Bronchial epithelial cell (primary cell): ENCODE measurements at regions not wholly inside any gene's neighbourhood (a gene's known extent, or its start where the extent isn't known, plus 50 kb on each side); places are given as distances from the start of the nearest gene placed in this dataset.

Source experiments
- DNase-seq: peaks from one replicate; pipeline ENCODE4 v3.0.0-alpha.2; 2010; ENCODE audit warnings: low read depth
- FAIRE-seq: peaks from 2 replicates; lab custom pipeline; 2011; peaks lifted over from hg19 to GRCh38; lab: Jason Lieb, UNC
- H3K27me3 ChIP-seq: 2 replicates; pipeline ENCODE4 v1.5.1; 2011; ENCODE audit warnings: low read length; ENCODE audit not compliant: control insufficient read depth, insufficient read depth
- H3K36me3 ChIP-seq: 2 replicates; pipeline ENCODE4 v1.5.1; 2011; ENCODE audit warnings: low read length; ENCODE audit not compliant: control insufficient read depth, insufficient read depth
- H3K4me3 ChIP-seq: 2 replicates; pipeline ENCODE4 v1.5.1; 2011; ENCODE audit warnings: mild to moderate bottlenecking, low read depth, low read length, control low read depth
- CTCF ChIP-seq: IDR thresholded peaks from 2 replicates; pipeline ENCODE4 v1.5.1; 2011; ENCODE audit warnings: mild to moderate bottlenecking, moderate library complexity, low read length, control low read depth, inconsistent platforms; ENCODE audit not compliant: insufficient read depth, severe bottlenecking

- no peak for DNase-seq
- TF ChIP-seq CTCF: no peak
- Histone ChIP-seq H3K27me3 (no peaks in the 10 kb centered on the region), H3K36me3 (no peaks in the 10 kb centered on the region), H3K4me3 (no peak overlapping the region)
- FAIRE-seq: no peak
Measured at GRCh38 chr10:7481368-7481765, 70.5 kb upstream of the SFMBT2 start.

DNA sequence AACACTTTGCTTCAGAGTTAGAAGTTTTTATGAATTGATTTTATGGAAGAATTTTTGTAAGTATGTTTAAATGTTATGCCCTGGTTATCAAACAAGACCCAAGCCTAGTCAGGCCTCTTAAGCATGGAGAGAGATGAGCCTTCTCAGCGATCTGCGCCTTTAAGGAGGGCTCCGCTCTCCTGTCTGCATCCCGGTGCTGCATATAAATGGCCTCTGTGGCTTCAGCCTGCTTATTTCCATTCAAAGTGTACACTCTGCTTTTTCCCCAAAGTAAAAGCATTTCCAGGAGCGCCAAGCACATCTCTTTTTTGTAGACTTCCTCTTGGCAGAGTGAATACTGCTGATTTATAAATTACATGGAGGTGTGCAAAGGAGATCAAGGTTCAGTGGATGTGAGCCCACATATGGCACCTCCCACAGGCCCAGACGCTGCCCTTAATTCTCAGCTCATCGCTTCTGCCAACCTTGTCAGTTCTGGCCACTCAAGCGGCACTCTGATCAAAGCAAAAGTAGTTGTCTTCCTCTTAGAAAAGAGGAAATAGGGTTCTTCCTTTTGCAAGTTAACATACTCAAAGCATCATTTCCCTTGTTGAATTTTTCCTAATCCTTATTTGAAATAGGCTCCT is 70.0 kb upstream of the SFMBT2 start:
- FAIRE-seq (no peak), DNase-seq (no peak)
- no peaks in the 10 kb centered on the region for H3K27me3 ChIP-seq
- H3K36me3 ChIP-seq: no peaks in the 10 kb centered on the region
- no peak overlapping the region for H3K4me3 ChIP-seq
- TF ChIP-seq CTCF: no peak

DNA sequence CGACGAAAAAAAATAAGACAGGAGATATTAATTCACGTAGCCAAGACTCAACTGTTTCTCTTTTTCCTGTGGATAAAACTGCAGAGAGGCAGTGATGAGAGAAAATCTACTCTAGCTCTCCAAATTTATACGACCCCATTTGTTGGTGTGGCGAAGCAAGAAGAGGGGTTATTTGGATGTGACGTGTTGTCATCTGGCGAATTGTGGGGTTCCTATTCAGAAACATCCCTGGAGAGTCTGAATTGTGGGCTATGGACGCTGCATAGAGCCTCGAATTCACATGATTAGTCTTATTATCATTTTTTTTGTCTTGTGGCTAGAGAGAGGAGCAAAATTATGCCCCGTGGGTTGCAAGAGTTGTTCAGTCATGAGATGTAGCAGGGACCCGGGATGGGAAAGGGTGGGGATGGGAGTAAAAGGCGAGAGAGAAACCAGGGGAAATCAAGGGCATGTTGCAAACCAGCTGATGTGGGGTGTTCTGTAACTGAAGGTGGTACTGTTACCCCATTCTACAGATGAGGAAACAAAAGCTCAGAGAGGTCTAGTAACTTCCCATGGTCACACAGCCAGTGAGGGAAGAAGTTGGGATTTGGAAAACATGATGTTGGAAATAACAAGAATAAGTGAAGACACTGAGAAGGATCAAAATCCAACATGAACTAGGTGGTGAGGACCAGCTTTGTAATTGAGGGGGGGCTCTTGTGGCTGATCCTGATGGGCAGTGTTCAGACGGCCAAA is 69.2 kb upstream of the SFMBT2 start:
- Histone ChIP-seq H3K36me3 (no peaks in the 10 kb centered on the region), H3K4me3 (no peak overlapping the region), H3K27me3 (no peaks in the 10 kb centered on the region)
- DNase-seq (no peak), FAIRE-seq (no peak)
- no peak for TF ChIP-seq CTCF

DNA sequence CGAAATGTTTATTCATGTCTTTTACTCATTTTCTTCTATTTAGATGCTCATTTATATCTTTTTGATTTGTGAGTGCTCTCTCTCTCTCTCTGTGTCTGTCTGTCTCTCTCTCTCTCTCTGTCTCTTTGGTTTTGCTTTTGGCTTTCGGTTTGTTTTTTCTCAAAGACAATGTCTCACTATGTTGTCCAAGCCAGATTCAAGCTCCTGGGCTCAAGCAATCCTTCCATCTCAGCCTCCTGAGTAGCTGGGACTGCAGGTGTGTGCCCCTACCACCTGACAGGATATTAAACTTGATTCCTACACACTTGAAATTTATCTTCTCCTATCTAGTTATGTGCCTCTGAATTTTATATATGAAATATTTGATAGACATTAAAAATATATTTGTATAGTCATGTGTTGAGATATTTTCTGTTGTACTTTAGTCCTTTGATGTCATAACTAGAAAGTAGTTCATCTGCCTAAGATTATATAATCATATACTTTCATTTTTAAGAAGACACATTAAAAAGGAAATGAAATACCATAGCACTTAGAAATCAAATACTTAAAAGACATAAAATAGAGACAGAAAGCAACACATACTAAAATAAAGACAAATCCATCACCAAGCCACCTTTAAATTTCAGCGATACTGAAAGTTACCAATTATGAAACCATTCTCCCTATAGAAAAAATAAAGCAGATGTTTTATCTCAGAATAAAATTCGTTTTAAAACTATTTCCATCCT is 68.1 kb upstream of the SFMBT2 start:
- TF ChIP-seq CTCF: no peak
- Histone ChIP-seq H3K36me3 (no peaks in the 10 kb centered on the region), H3K4me3 (no peak overlapping the region), H3K27me3 (no peaks in the 10 kb centered on the region)
- DNase-seq (no peak), FAIRE-seq (no peak)

- DNase-seq: no peak
- no peak overlapping the region for H3K4me3 ChIP-seq
- H3K36me3 ChIP-seq: no peaks in the 10 kb centered on the region
- TF ChIP-seq CTCF: no peak
- H3K27me3 ChIP-seq: no peaks in the 10 kb centered on the region
- no peak for FAIRE-seq
Measured at GRCh38 chr10:7477538-7478334, 66.9 kb upstream of the SFMBT2 start.
